ENCODE measurements at regions not wholly inside any gene's neighbourhood (a gene's known extent, or its start where the extent isn't known, plus 50 kb on each side); places are given as distances from the start of the nearest gene placed in this dataset.

- peaks cover 30% of the 10 kb centered on the region for H3K4me1 Mint-ChIP-seq (ENCODE audit: unreplicated experiment)
- TF ChIP-seq, protein P1, sequence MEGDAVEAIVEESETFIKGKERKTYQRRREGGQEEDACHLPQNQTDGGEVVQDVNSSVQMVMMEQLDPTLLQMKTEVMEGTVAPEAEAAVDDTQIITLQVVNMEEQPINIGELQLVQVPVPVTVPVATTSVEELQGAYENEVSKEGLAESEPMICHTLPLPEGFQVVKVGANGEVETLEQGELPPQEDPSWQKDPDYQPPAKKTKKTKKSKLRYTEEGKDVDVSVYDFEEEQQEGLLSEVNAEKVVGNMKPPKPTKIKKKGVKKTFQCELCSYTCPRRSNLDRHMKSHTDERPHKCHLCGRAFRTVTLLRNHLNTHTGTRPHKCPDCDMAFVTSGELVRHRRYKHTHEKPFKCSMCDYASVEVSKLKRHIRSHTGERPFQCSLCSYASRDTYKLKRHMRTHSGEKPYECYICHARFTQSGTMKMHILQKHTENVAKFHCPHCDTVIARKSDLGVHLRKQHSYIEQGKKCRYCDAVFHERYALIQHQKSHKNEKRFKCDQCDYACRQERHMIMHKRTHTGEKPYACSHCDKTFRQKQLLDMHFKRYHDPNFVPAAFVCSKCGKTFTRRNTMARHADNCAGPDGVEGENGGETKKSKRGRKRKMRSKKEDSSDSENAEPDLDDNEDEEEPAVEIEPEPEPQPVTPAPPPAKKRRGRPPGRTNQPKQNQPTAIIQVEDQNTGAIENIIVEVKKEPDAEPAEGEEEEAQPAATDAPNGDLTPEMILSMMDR (conservative IDR thresholded peaks at IDR 0.05), result no peak
- H3K9me3 Mint-ChIP-seq, result peaks cover 19% of the 10 kb centered on the region
- H3K27me3 Mint-ChIP-seq, result no peaks in the 10 kb centered on the region
- H3K4me3 Mint-ChIP-seq, result no peak overlapping the region
- H3K27ac Mint-ChIP-seq, result no peak overlapping the region
- no peak for DNase-seq (ENCODE audit: extremely low spot score, unreplicated experiment)
- peaks cover 43% of the 10 kb centered on the region for H3K36me3 Mint-ChIP-seq
Measured at GRCh38 chr21:16199539-16199938, 469.8 kb downstream of the USP25 start.

DNA sequence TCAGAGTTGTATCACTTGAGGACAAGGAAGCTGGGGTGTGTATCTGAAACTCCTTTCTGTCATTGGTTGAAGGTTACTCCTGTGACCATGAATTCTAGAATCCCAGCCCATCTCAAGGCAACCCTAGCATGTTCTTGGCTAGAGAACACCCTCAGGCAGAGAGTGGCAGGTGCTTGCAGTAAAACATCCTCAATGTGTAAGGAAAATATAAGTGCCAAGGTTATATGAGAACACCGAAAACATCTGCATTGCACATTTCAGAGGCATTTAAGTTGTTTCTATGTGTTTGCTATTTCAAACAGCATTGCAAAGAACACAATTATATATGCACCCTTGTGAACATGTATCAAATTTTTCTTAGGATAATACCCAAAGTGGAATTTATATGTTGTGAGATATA, 471.9 kb downstream of the USP25 start:
- peaks cover 47% of the 10 kb centered on the region for H3K36me3 Mint-ChIP-seq
- peaks cover 19% of the 10 kb centered on the region for H3K9me3 Mint-ChIP-seq
- H3K4me3 Mint-ChIP-seq, result no peak overlapping the region
- H3K4me1 Mint-ChIP-seq (ENCODE audit: unreplicated experiment), result peaks cover 28% of the 10 kb centered on the region
- DNase-seq (ENCODE audit: extremely low spot score, unreplicated experiment), result no peak
- no peaks in the 10 kb centered on the region for H3K27me3 Mint-ChIP-seq
- TF ChIP-seq, protein P1 (conservative IDR thresholded peaks at IDR 0.05), result no peak
- H3K27ac Mint-ChIP-seq, result no peak overlapping the region

DNA sequence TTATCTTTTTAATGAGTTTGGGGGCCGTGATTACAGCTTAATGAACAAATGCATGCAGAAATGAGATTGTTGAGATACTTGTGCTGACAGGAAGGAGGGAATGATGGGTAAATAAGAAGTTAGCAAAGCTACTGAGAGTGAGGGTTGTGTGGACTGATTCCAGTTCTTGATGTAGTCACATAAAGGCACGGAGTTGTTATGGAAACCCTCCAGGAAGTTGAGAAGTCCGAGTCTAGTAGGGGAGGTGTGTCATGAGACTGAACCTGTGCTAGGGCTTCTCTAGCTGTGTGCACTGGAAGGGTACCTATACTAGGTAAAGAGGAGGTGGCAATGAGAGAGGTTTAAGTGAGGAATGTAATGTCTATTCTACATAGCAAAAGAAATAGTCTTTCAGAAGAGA, 475.7 kb downstream of the USP25 start:
- H3K4me3 Mint-ChIP-seq, result no peak overlapping the region
- DNase-seq (ENCODE audit: extremely low spot score, unreplicated experiment), result no peak
- H3K27ac Mint-ChIP-seq, result no peak overlapping the region

DNA sequence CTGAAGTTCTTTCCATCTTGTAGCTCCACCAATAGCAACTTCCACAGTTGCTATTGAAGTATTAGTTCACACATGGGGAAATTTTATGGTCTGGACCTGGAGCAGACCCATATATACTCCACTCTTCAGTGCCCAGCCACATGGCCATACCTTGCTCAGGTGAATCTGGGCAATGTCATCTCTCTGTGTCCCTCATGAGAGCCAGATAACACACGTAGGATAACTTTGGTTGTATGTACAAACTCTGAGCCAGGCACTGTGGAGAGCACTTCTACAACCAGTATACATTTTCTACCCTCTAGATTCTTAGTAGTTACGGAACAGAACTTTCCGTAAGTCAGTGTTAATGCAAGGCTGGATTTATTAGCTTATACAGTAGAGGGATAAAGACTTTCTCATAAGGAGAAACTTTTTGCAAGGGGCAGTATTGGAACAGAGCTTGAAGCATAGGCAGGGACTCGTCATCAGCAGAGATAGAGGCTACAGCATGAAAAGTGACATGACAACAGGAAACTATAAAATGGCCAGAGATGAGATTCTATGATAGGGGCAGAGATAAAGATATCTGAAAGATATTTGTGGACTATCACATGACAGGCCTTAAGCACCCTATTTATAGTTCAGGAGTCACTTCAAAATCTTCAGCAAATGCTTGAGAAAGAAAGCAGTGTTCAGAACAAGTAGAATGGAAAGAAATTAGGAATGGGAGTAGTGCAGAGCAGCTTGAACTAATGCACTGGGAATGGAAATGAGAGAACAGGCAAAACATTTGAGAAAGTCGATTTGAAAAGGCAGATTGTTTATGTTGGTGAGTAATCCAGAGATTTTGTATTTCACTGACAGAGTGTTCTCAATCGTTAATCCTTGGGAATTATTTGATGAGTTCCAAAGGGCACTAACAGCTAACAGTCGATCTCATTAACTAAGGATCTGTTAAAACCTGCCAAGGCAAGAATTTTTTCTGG, 481.8 kb downstream of the USP25 start:
- H3K4me1 Mint-ChIP-seq (ENCODE audit: unreplicated experiment), result peaks cover 17% of the 10 kb centered on the region
- TF ChIP-seq, protein P1 (conservative IDR thresholded peaks at IDR 0.05), result no peak
- DNase-seq (ENCODE audit: extremely low spot score, unreplicated experiment), result no peak
- peaks cover 6% of the 10 kb centered on the region for H3K36me3 Mint-ChIP-seq
- no peak overlapping the region for H3K4me3 Mint-ChIP-seq
- H3K9me3 Mint-ChIP-seq, result peaks cover 3% of the 10 kb centered on the region
- H3K27ac Mint-ChIP-seq, result no peak overlapping the region
- no peaks in the 10 kb centered on the region for H3K27me3 Mint-ChIP-seq

More for the DNA sequence above, 475.7 kb downstream of the USP25 start:
- peaks cover 13% of the 10 kb centered on the region for H3K9me3 Mint-ChIP-seq
- TF ChIP-seq, protein P1 (conservative IDR thresholded peaks at IDR 0.05), result no peak
- H3K36me3 Mint-ChIP-seq, result peaks cover 33% of the 10 kb centered on the region
- peaks cover 18% of the 10 kb centered on the region for H3K4me1 Mint-ChIP-seq (ENCODE audit: unreplicated experiment)
- no peaks in the 10 kb centered on the region for H3K27me3 Mint-ChIP-seq

GRCh38 chr21:16213518-16213917, 483.7 kb downstream of the USP25 start:
- Mint-ChIP-seq H3K27me3 (no peaks in the 10 kb centered on the region), H3K9me3 (peaks cover 3% of the 10 kb centered on the region), H3K4me1 (ENCODE audit: unreplicated experiment) (peaks cover 17% of the 10 kb centered on the region), H3K4me3 (no peak overlapping the region), H3K27ac (no peak overlapping the region), H3K36me3 (peaks cover 6% of the 10 kb centered on the region)
- no peak for DNase-seq (ENCODE audit: extremely low spot score, unreplicated experiment)
- TF ChIP-seq, protein P1 (conservative IDR thresholded peaks at IDR 0.05), result no peak

All from type B pancreatic cell (in vitro differentiated cells).